CD4-positive, alpha-beta T cell treated with Interleukin-17A for 4 hours (primary cell): ENCODE measurements at regions not wholly inside any gene's neighbourhood (a gene's known extent, or its start where the extent isn't known, plus 50 kb on each side); places are given as distances from the start of the nearest gene placed in this dataset.

Experiments used
- DNase-seq: peaks from one replicate; pipeline ENCODE4 v3.0.0-alpha.2; 2020; ENCODE audit warnings: mixed read lengths

DNA sequence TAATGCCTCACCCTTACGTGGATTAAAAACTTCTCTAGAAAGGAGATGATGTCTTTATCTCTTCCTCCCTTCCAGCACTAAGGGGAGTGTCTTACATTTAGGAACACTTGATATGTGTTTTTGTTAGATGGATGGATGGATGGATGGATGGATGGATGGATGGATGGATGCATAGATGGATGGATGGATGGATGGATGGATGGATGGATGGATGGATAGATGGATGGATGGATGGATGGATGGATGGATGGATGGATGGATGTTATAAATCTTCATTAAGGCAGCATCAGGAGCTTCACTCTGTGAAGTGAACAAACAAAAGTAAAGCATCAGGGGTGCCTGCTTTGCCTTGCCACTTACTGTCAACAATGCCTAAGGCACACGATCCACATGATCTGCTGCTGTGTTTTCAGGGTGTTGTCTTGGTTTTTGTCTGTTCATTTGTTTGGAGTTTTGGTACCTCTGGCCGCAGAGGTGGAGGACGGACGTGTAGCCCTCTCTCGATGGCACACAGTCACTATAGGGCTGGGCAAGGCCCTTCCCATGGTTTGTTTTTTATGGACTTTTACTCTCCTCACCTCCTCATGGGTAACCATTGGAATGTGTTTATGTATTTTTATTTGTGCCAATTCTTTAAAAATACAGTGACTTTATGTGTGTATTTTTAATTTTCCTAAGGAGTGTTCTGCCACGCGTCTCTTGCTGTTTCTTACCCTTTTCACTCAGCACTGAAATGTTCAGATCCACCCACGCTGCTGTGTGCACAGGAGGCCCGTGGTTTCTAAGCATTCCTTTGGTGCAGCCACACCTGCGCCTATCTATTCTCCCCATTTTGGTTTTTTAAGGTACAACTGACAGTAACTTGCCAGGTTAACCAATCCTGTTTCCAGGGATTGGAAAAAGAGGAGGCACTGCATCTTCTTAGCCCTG, 91.8 kb upstream of the ENPP6 start:
- DNase-seq, result peak; percentile 36

DNA sequence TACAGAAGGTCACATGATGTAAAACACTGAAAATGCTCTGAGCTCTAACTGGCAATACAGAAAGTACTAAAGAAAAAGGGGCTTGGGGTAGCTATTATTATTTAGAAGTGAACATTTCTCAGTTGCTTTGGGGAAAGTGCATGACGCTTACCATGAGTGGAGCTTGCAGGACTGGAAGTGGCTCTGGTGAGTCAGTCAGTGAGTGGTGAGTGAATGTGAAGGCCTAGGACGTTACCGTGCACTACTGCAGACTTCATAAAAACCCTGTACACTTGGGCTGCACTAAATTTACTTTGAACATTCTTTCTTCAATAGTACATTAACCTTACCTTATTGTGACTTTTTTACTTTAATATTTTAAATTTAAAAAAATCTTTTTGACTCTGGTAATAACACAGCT, 89.3 kb upstream of the ENPP6 start:
- DNase-seq, result no peak

DNA sequence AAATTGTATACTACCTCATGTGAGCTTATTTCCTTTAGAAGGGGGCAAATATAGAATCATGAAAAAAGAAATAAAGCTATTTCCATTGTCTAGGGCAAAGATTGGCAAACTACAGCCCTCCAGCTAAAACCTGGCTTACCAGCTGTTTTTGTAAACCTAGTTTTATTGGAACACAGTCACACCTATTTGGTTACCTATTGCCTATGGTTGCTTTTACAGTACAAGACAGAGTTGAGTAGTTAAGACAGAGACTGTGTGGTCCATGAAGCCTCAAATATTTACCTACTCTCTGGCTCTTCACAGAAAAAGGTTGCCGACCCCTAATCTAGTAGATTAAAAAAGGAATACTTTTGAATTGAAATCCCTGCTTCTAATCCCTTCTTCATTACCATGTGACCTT, 88.8 kb upstream of the ENPP6 start:
- DNase-seq, result no peak

DNA sequence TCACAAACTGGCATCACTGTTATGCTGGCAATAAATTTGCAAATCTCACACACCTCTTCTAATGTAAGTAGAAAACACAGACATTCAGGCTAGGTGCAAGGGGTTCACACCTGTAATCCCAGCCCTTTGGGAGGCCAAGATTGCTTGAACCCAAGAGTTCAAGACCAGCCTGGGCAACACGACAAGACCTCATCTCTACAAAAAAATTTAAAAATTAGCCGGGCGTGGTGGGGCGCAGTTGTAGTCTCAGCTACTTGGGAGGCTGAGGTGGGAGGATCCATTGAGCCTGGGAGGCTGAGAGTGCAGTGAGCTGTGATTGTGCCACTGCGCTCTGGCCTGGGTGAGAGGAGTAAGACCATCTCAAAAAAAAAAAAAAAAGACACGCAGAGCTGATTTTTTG, 83.1 kb upstream of the ENPP6 start:
- DNase-seq, result no peak

DNA sequence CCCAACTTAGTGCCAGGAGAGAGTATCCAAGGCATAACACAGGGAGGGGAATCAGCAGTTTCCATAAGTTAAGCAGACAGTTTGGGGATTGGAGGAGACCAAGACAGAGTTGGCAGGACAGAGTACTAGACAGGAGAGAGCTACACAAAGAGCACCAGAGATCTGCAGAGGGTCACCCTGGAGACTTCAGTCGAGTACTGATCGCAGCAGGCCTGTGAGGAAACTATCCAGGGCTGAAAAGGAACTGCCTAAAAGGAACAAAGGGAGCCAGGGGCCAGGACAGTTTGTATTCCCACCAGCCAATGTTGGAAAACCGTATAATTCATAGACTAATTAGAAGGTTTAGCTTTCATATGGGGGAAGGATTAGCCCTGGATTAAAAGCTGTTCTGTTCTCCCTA, 80.6 kb upstream of the ENPP6 start:
- DNase-seq, result no peak

DNA sequence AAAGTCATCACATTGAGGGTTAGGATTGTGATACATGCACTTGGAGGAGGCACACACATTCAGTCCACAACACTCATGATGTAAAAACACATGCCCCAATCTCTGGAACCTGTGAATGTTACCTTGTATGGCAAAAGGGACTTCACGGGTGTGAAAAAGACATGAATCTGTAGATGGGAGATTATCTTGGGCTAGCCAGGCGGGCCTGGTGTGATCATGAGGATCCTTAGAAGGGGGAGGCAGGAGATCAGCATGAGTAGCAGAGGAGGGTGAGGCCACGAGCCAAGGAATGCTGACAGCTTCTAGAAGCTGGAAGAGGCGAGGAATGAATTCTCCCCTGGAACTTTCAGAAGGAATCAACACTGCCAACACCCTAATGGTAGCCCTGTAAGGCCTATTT, 77.5 kb upstream of the ENPP6 start:
- DNase-seq, result no peak

DNA sequence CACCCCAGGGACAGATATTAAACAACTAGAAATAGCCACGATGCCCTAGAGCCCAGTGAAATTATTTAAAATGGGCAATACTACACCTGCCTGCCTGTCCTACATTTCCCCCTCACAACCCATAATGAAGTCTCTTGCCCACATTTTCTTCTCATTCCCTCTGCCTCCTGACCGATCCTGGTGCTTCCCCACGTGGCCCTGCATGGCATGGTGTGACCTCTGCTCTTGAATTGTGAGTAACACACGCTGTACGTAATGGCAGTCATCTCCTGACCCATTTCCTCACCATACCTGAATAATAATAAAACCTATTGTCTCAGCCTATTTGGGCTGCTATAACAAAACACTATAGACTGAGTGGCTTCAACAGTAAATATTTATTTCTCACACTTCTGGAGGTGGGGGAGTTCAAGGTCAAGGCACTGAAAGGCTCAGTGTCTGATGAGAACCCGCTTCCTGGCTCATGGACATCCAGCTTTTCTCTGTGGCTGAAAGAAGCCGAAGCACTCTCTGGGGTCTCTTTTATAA, 77.0 kb upstream of the ENPP6 start:
- DNase-seq, result no peak

DNA sequence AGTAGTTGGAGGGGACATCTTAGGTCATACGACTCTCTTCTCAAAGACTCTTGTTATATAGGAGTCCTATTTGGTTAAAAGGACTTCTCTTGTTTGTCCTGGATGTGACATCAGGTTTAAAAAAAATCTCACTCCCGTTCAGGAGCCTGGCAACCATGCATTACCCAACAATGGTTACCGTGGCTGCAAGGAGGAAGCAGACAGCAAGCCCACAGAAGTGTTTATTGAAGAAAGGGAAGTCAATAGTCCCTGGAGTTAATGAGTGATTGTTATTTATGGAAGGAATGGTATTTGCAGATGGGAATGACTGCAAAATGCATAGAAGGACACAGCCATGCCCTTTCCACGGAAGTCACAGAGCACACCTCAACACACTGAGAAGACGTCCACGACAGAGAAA, 75.9 kb upstream of the ENPP6 start:
- no peak for DNase-seq

DNA sequence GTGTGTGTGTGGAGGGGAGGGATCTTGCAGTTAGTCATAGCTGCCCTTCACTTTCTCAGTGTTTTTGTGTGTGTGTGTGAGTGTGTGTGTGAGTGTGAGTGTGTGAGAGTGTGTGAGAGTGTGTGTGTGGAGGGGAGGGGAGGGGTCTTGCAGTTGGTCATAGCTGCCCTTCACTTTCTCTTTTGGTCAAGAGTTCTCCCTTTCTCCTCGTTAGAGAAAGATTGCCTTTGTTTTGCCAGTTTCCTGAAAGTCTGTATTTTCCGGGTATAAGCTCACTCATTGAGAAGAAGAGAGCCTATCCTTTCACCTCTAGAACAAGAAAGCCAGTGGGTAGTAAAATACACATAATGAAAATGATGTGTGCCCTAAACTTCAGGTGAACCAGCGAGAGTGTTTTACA, 75.2 kb upstream of the ENPP6 start:
- DNase-seq, result no peak

DNA sequence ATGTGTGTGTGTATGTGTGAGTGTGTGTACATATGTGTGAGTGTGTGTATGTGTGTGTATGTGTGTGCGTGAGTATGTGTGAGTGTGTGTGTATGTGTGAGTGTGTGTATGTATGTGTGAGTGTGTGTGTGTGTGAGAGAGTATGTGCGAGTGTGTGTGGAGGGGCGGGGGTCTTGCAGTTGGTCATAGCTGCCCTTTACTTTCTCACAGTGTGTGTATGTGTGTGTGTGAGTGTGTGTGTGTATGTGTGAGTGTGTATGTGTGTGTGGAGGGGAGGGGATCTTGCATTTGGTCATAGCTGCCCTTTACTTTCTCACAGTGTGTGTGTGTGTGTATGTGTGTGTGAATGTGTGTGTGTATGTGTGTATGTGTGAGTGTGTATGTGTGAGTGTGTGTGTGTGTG, 74.8 kb upstream of the ENPP6 start:
- DNase-seq, result no peak

DNA sequence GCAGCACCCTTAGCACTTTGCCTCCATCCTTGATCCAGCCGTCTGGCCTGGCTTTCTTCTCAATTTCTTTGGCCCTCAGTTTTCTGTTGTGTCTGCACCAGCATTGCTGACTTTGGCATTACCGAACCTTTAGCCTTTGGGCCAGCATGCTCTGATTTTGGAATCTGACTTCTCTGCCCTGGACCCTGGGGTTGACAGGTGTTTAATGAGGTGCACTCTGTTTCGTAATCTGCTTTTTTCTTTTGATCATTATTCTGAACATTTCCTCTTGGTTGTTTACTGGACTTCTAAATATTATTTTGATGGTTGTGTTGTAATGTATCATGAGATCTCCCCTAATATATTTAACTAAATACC, 71.5 kb upstream of the ENPP6 start:
- DNase-seq, result no peak

DNA sequence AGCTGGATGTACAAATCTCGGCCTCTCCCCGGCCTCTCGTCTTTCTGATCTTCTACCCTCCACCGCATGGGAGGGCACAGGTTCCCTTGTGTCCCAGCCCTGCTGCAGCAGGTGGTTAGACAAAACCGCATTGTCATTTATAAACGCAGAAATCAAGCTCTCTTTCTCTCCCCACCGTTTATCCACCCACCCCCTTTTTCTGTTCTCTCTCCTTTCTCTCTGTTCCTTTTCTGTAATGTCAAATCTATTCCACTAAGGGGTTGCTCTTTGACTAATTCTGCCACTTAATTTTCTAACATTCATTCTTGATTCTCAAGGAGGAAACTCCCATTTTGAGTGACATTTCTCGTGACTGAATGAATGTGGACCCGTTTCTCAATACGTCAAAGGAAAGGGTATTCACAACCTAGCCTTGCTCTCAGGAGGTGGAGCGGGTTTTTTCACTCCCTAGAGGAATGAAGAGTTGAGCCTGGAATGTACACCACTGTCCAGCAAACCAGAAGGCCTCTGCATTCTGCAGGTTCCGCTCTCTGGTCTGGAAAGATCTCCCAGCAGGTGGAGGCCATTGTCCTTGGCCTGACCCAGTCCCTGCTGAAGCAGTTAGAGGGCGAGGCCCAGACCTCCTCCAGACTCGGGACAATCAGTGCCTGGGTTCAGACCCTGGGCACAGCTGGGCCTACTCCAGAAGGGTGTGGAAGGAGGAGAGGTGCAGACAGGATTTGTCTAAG, 70.9 kb upstream of the ENPP6 start:
- peak; percentile 31 for DNase-seq

DNA sequence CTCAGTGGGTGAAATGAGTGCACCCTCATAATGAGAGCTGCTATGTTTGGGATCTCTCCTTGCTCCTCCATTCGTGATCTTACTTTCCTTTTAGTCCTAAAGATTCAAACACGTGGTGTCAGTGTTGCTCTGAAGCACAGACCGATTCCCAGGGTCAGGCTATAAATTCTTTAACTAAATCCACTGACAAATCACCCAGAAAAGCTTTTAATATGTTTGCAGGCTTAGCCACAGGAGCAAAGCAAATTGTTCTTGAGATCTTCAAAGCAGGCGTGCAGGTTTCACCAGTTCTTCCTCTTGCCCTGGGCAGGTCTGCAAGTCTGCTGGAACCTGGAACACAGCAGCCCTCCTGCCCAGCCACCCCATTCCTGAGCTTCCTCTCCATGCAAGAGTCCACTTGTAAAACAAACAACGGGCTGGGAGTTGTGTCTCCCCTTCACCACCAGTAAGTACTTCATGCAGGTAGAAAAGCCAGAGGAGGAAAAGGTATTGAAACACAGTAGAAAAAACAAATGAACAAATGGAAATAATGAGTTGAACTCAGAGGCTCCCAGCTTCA, 70.1 kb upstream of the ENPP6 start:
- no peak for DNase-seq

DNA sequence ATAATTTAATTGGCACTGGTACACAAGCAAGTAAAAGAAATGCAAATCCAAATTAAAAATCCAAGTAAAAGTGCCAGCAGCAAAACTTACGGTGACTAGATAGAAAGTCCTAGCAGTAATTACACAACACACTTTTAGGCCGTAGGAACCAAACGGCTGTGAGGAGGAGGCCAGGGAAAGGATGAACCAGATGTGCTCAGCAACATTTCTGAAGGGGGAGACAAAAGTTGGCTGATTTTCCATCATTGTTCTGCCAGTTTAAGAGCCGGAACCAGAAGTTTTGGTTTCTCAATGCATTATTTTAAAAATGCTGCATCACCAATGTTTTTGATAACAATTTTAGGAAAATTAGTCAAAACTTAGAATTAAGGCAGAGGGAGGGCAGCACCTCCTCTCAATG, 68.7 kb upstream of the ENPP6 start:
- no peak for DNase-seq

DNA sequence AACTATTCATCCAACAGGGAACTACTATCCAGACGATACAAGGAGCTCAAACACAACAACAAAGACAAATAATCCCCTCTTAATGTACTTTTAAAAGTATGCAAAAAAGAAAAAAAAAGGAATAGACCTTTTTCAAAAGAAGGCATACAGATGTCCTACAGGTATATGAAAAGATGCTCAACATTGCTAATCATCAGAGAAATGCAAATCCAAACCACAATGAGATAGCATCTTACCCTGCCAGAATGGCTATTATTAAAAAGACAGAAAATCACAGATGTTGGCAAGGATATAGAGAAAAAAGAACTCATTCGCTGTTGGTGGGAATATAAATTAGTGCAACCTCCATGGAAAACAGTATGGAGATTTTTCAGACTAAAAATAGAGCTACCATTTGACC, 67.1 kb upstream of the ENPP6 start:
- no peak for DNase-seq

DNA sequence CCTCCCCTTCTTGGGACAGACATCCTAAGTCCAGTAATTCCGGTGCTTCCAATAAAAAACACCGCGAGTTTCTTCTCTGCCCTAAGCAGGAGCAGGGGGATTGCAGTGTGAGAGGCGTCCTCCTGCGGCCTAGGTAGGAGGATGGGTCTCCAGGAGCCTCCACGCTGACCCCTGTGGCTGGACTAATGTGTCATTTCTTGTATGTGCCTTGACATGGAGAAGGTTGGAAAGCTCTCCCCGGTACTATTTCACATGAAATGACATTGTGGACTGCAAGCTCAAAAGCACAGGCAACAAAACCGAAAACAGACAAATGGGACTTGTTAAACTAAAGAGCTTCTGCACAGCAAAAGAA, 66.6 kb upstream of the ENPP6 start:
- no peak for DNase-seq

DNA sequence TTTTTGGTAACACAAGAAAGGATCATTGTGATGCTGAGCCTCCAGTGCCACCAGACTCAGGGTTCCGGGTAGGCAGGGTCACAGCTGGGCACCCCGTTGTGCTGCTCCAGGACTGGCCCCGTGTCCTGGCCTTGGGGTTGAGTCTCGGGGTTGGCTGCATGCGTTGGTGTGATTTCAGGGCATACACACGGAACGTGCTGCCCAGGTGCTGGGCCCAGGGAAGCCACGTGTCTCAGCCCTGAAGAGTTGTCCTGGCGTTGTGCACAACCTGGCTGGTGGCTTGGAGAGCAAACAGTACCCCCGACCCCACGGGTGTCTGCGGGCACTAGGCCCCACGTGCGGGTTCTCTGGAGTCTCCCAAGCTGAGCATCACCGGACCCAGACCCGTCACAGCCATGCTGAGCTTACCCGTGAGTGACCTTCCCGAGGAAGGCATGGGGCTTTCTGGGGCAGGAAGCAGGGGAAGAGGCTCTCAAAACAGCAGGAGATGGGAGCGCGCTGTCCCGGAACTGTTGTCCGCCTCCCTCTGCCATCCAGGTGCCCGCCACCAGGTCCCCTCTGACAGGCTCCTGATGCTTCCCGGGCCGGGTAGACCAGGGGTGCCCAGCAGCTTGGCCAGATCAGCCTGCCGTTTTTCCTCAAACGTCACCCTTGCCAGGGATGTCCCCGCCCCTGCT, 66.1 kb upstream of the ENPP6 start:
- no peak for DNase-seq

DNA sequence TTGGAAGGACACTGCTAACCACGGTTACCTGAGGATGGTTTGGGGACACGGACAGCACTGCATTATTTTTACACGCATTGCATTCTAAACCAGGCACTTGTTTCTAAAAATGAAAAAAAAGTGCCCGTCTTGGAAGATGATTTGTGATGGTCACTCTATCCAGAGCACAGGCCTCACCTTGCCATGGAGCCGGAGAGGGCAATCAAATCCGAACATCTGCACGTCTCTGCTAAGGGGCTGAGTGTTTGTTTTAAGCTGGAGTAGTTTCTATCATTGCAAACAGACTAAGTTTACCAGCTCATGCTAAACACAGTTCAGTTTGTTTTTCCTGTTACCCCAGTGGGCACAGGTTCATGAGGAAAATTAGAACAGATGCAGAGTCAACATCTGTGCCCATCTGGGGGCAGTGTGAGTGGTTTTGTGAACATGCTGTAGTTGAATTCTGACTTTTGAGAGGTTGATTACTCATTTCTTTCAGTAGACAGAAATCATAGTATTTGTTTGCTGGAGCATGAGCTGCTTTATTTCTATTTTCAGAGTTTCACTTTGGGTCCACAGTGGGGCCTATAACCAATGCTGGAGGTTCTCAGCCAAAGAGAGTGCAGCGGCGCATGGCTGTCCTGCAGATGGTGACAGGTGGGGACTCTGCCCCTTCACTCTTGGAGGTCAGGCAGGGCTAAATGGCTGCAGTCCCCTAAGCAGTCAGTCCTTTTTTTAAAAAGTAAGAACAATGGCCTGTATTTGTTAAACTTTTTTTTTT, 65.4 kb upstream of the ENPP6 start:
- no peak for DNase-seq

DNA sequence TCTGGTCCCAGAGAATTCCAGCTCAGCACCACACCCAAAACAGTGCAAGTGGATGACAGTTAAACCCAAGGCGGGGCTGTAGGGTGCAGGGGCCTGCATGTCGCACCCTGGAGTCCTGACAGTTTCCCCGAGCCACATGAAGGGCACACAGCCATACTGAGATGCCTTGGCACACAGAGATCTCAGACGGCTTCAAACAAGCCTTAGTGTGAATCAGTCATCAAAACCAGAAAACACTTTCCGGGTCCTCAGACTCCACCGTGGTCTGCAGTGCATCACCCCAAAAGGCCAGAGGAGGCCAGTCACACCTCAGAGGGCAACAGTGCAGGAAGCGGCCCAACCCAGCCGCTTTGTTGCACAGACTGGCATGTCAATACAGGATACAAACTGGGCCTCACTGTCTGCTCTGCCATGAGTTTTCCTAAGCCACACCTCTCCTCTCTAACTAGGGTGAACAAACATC, 64.6 kb upstream of the ENPP6 start:
- peak; percentile 77 for DNase-seq

DNA sequence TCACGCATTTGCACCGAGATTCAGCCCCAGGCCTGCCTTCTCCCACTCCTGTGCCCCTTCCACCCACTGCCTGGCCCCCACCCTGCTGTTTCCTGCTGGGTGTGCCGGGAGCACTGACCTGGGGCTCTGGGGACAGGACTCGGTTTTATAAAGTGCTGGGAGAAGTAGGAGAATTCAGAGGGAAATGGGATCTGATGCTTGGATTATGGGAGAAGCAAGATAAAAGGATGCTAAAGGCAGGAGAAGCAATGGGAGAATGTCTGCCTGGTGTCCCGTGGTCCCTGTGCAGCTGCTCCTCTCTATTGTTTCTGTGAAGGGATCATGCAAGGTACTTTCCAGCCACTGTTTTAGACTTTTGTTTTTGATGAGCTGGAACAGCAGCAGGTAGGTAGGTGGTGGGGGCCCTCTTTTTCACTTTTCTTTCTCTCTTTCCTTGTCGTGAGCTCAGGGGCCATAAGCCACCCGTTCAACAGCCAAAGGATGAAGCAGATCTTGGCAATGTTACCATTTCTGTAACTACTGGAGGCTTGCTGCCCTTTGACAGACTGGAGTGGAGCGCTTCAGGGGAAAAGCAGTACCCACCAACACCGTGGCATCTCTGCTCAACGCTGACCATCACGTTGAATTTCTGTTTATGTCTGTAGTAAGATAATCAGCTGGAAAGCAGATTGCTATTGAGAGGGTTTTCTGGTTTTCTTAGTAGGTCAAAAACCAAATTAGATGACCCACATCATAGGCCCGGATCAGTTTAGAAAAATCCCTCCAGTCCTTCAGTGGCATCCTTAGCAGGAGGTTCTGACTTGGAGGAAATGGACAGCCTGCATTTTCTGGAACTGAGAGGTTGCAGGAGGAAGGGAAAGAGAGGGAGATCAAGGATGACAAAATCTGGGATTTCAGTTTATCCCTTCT, 63.8 kb upstream of the ENPP6 start:
- DNase-seq, result no peak

DNA sequence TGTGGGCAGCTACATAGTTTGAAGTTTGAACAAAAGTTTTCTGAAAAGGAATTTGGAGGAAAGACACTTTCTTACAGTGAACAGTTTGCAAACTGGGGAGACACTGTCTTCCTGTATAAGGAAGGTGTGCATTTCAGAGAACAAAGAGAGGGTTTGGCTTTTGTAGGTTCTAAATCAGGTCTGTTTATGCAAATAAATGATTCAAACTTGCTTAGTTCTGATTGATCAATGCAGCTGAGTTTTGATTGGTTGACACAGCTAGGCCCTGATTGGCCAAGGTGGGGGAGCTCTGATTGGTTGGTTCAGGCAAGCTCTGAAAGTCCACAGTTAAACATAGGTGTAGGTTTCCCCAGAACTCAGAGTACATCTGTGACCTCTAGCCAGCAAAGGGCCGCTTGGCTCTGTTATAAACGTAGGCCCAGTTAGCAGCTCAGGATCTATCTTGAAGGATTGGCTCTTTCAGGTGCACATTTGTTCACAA, 63.0 kb upstream of the ENPP6 start:
- DNase-seq, result peak; percentile 47
